Suppressor macrophage treated with lipopolysaccharide for 1 hour (primary cell): ENCODE measurements at regions not wholly inside any gene's neighbourhood (a gene's known extent, or its start where the extent isn't known, plus 50 kb on each side); places are given as distances from the start of the nearest gene placed in this dataset.

ENCODE experiments used
- DNase-seq, 3 donors: peaks; one replicate each; pipeline ENCODE4 v3.0.0-alpha.2; 2020 to 2022

GRCh38 chr20:52921340-52921739, 50.8 kb upstream of the TSHZ2 start:
- DNase-seq, result no peak

GRCh38 chr20:52918311-52918710, 53.8 kb upstream of the TSHZ2 start:
- no peak for DNase-seq

GRCh38 chr20:52915564-52915963, 56.6 kb upstream of the TSHZ2 start:
- DNase-seq, result no peak

GRCh38 chr20:52914870-52915269, 57.3 kb upstream of the TSHZ2 start:
- DNase-seq, result no peak

GRCh38 chr20:52913650-52914387, 58.3 kb upstream of the TSHZ2 start:
- peak in 1 of 3 donors; percentile 8 for DNase-seq

GRCh38 chr20:52905241-52905994, 66.7 kb upstream of the TSHZ2 start:
- DNase-seq, result no peak

- no peak for DNase-seq
Measured at GRCh38 chr20:52904837-52905236, 67.3 kb upstream of the TSHZ2 start.

- DNase-seq, result no peak
Measured at GRCh38 chr20:52899041-52899608, 73.0 kb upstream of the TSHZ2 start.

GRCh38 chr20:52896348-52896747, 75.8 kb upstream of the TSHZ2 start:
- no peak for DNase-seq

- DNase-seq, result no peak
Measured at GRCh38 chr20:52895701-52896100, 76.5 kb upstream of the TSHZ2 start.

GRCh38 chr20:52895235-52895634, 76.9 kb upstream of the TSHZ2 start:
- DNase-seq, result no peak

GRCh38 chr20:52893498-52893897, 78.7 kb upstream of the TSHZ2 start:
- no peak for DNase-seq

GRCh38 chr20:52892023-52892422, 80.1 kb upstream of the TSHZ2 start:
- DNase-seq, result no peak

GRCh38 chr20:52890130-52890529, 82.0 kb upstream of the TSHZ2 start:
- DNase-seq, result no peak

- no peak for DNase-seq
Measured at GRCh38 chr20:52889225-52889624, 82.9 kb upstream of the TSHZ2 start.

- DNase-seq, result no peak
Measured at GRCh38 chr20:52888096-52888495, 84.1 kb upstream of the TSHZ2 start.

- DNase-seq, result no peak
Measured at GRCh38 chr20:52880997-52881396, 91.2 kb upstream of the TSHZ2 start.

GRCh38 chr20:52880259-52880658, 91.9 kb upstream of the TSHZ2 start:
- DNase-seq, result no peak

GRCh38 chr20:52874241-52874640, 97.9 kb upstream of the TSHZ2 start:
- no peak for DNase-seq

GRCh38 chr20:52869698-52870501, 102.3 kb upstream of the TSHZ2 start:
- DNase-seq, result no peak

GRCh38 chr20:52869276-52869675, 102.9 kb upstream of the TSHZ2 start:
- no peak for DNase-seq

GRCh38 chr20:52867305-52867704, 104.9 kb upstream of the TSHZ2 start:
- DNase-seq, result no peak

GRCh38 chr20:52864916-52865605, 107.1 kb upstream of the TSHZ2 start:
- DNase-seq, result no peak
